ENCODE measurements at regions not wholly inside any gene's neighbourhood (a gene's known extent, or its start where the extent isn't known, plus 50 kb on each side); places are given as distances from the start of the nearest gene placed in this dataset.

DNA sequence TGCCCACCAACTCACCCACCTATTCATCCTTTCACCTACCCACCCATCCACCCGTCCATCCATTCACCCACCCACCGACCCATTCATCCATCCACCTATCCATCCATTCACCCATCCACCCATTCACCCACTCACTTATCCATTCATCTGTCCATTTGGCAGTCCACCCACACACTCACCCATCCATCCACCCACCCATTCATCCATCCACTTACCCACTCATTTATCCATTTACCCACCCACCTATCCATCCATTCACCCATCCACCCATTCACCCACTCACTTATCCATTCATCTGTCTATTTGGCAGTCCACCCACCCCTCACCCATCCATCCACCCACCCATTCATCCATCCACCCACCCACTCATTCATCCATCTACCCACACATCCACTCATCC, 278.1 kb upstream of the IRX4 start:
- no peaks in the 10 kb centered on the region for H3K4me1 ChIP-seq
- no peaks in the 10 kb centered on the region for H3K27me3 ChIP-seq
- DNase-seq (ENCODE audit: low spot score in 2 of 2): no peak
- no peaks in the 10 kb centered on the region for H3K36me3 ChIP-seq
- no peak overlapping the region for H3K4me3 ChIP-seq
- TF ChIP-seq, protein P1, sequence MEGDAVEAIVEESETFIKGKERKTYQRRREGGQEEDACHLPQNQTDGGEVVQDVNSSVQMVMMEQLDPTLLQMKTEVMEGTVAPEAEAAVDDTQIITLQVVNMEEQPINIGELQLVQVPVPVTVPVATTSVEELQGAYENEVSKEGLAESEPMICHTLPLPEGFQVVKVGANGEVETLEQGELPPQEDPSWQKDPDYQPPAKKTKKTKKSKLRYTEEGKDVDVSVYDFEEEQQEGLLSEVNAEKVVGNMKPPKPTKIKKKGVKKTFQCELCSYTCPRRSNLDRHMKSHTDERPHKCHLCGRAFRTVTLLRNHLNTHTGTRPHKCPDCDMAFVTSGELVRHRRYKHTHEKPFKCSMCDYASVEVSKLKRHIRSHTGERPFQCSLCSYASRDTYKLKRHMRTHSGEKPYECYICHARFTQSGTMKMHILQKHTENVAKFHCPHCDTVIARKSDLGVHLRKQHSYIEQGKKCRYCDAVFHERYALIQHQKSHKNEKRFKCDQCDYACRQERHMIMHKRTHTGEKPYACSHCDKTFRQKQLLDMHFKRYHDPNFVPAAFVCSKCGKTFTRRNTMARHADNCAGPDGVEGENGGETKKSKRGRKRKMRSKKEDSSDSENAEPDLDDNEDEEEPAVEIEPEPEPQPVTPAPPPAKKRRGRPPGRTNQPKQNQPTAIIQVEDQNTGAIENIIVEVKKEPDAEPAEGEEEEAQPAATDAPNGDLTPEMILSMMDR (IDR thresholded peaks at IDR 0.05): no peak
- TF ChIP-seq POLR2A (IDR thresholded peaks at IDR 0.05): no peak
- no peak for TF ChIP-seq EP300 (IDR thresholded peaks at IDR 0.05)
- peaks cover 0 to 5% (median 0%) of the 10 kb centered on the region in 4 donors for H3K9me3 ChIP-seq
- H3K27ac ChIP-seq: no peak overlapping the region
- WGBS, 2 donors: 55 to 88% methylated on average over 2 of the region's 2 CpGs

DNA sequence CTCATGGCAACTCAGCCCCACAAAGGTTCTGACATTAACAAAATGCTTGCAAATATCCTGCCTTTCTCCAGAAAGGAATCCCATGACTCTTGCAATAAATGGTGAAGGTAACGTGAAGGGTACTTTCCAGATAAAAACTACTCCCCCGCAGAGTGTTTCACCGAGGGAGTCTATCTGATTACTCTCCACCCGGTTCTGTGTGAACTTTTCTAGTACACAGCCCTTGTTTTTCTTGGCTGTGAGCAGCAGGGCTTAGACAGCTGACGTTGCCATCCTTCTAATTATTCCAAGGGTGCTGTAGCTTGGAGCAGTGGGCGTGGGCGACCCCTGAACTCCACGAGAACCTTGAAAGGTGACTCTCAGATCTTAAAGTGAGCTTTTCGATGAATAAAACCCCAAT, 276.0 kb upstream of the IRX4 start:
- Histone ChIP-seq H3K4me3 (no peak overlapping the region), H3K27me3 (no peaks in the 10 kb centered on the region), H3K36me3 (no peaks in the 10 kb centered on the region), H3K9me3 (peaks cover 0 to 5% (median 0%) of the 10 kb centered on the region in 4 donors), H3K27ac (no peak overlapping the region), H3K4me1 (no peaks in the 10 kb centered on the region)
- DNase-seq (ENCODE audit: low spot score in 2 of 2): no peak
- TF ChIP-seq POLR2A (IDR thresholded peaks at IDR 0.05): no peak
- TF ChIP-seq, protein P1 (IDR thresholded peaks at IDR 0.05): no peak
- no peak for TF ChIP-seq EP300 (IDR thresholded peaks at IDR 0.05)
- WGBS, 2 donors: 57 to 66% methylated on average over 9 of the region's 9 CpGs

DNA sequence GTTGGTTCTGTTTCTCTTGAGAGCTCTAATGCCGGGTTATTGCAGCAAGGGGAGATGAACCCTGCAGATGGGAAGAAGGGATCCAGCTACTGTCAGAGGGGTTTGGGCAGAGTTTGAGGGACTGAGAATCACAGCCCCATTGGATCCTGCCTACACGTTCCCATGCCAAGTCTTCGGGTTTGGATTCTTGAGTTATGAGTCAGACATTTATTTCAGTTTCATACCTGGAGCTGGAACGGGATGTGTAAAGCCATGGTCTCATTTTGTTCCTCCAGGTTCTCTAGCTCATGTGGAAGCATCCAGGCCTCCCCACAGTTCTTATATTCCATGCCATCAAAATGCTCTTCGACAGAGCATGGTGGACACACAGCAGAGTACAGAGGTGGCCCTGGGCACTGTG, 275.4 kb upstream of the IRX4 start:
- 84 to 89% methylated on average over 5 of the region's 5 CpGs for WGBS, 2 donors
- Histone ChIP-seq H3K4me1 (no peaks in the 10 kb centered on the region), H3K36me3 (no peaks in the 10 kb centered on the region), H3K27ac (no peak overlapping the region), H3K9me3 (peaks cover 0 to 5% (median 0%) of the 10 kb centered on the region in 4 donors), H3K4me3 (no peak overlapping the region), H3K27me3 (no peaks in the 10 kb centered on the region)
- TF ChIP-seq, protein P1 (IDR thresholded peaks at IDR 0.05): no peak
- TF ChIP-seq POLR2A (IDR thresholded peaks at IDR 0.05) (no peak), EP300 (IDR thresholded peaks at IDR 0.05) (no peak)
- no peak for DNase-seq (ENCODE audit: low spot score in 2 of 2)

DNA sequence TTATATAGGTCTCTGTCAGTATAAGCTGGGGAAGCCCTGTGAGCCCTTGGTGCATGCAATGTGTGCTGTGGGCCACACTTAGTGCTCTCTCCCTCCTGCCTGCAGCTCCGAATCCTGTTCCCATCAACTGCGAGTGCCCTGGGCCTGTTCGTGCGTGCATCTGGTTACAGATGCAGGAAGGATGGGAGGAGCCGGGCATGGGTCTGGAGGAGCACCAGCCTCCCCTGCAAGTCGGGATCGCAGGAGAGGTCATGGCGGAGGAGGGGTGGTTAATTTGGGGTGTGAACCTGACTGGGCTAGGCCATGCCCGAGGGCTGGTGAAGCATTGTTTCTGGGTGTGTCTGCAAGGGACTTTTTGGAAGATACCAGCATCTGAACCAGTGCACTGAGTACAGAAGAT, 274.6 kb upstream of the IRX4 start:
- no peaks in the 10 kb centered on the region for H3K4me1 ChIP-seq
- no peaks in the 10 kb centered on the region for H3K36me3 ChIP-seq
- no peak for DNase-seq (ENCODE audit: low spot score in 2 of 2)
- H3K4me3 ChIP-seq: no peak overlapping the region
- no peak for TF ChIP-seq POLR2A (IDR thresholded peaks at IDR 0.05)
- TF ChIP-seq, protein P1 (IDR thresholded peaks at IDR 0.05): no peak
- no peak for TF ChIP-seq EP300 (IDR thresholded peaks at IDR 0.05)
- peaks cover 0 to 5% (median 0%) of the 10 kb centered on the region in 4 donors for H3K9me3 ChIP-seq
- 75 to 91% methylated on average over 9 of the region's 9 CpGs for WGBS, 2 donors
- no peaks in the 10 kb centered on the region for H3K27me3 ChIP-seq
- no peak overlapping the region for H3K27ac ChIP-seq

DNA sequence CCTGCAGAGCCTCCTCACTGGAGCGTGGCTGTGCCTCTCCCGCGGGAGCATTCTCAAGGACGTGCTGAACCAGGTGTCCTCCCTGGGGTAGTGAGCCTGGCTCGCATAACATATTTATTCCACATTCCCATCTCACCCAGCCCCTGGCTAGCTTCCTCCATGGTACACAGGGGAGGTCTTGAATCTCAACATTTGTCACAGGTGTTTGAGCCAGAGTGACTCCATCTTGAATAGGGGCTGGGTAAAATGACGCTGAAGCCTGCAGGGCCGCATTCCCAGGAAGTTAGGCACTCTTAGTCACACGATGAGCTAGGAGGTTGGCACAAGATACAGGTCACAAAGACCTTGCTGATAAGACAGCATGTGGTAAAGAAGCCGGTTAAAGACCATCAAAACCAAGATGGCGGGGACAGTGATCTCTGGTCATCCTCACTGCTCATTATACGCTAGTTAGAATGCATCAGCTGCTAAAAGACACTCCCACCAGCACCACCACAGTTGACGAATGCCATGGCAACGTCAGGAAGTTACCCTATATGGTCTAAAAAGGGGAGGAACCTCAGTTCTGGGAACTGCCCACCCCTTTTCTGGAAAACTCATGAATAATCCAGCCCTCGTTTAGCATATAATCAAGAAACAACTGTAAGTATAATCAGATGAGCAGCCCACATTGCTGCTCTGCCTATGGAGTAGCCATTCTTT, 273.8 kb upstream of the IRX4 start:
- 87 to 90% methylated on average over 14 of the region's 14 CpGs for WGBS, 2 donors
- peaks cover 0 to 5% (median 0%) of the 10 kb centered on the region in 4 donors for H3K9me3 ChIP-seq
- H3K27ac ChIP-seq: no peak overlapping the region
- no peak for DNase-seq (ENCODE audit: low spot score in 2 of 2)
- no peaks in the 10 kb centered on the region for H3K4me1 ChIP-seq
- no peaks in the 10 kb centered on the region for H3K36me3 ChIP-seq
- H3K4me3 ChIP-seq: no peak overlapping the region
- TF ChIP-seq POLR2A (IDR thresholded peaks at IDR 0.05) (no peak), EP300 (IDR thresholded peaks at IDR 0.05) (no peak)
- TF ChIP-seq, protein P1 (IDR thresholded peaks at IDR 0.05): no peak
- H3K27me3 ChIP-seq: no peaks in the 10 kb centered on the region
